Esophagus squamous epithelium (tissue), 5 donors: ENCODE measurements at regions not wholly inside any gene's neighbourhood (a gene's known extent, or its start where the extent isn't known, plus 50 kb on each side); places are given as distances from the start of the nearest gene placed in this dataset.

Source experiments
- DNase-seq: peaks from one replicate; lab custom pipeline; 2025; lab: John Stamatoyannopoulos, UW
- H3K27ac ChIP-seq, 4 donors: fragments of 200-600 bp; sonication (generic); one replicate each; pipeline ENCODE4 v1.5.1; 2016 to 2019; ENCODE audit warnings: mild to moderate bottlenecking in 1 of 4
- H3K27me3 ChIP-seq, 4 donors: fragments of 200-600 bp; sonication (generic); 1 replicate in 3 of 4; 2 replicates in 1 of 4; pipeline versions ENCODE4 v1.5.1 to v1.6.0; 2017 to 2021; ENCODE audit warnings: antibody characterized with exemption in 1 of 4
- H3K36me3 ChIP-seq, 3 donors: fragments of 200-600 bp; sonication (generic); one replicate each; pipeline ENCODE4 v1.5.1; 2016 to 2019
- H3K4me1 ChIP-seq, 3 donors: fragments of 200-600 bp; sonication (generic); one replicate each; pipeline ENCODE4 v1.5.1; 2017 to 2019
- H3K4me3 ChIP-seq, 4 donors: fragments of 200-600 bp; sonication (generic); 1 replicate in 3 of 4; 2 replicates in 1 of 4; pipeline ENCODE4 v1.5.1; 2016 to 2019; ENCODE audit warnings: mild to moderate bottlenecking in 2 of 4, moderate library complexity in 1 of 4
- H3K9me3 ChIP-seq, 3 donors: fragments of 200-600 bp; sonication (generic); one replicate each; pipeline ENCODE4 v1.5.1; 2016 to 2019
- CTCF ChIP-seq, 6 experiments: fragments of 450-650 bp in 4 of 6; fragments of 200-600 bp in 2 of 6; sonication (generic) in 2 of 6; IDR thresholded peaks; one replicate each; pipeline ENCODE4 v1.5.1; 2016 to 2019; ENCODE audit warnings: antibody characterized with exemption in 6 of 6, mild to moderate bottlenecking in 4 of 6, moderate library complexity in 4 of 6
- POLR2A ChIP-seq, 4 donors: fragments of 450-650 bp; IDR thresholded peaks; one replicate each; pipeline ENCODE4 v1.6.1; 2017; ENCODE audit warnings: antibody characterized with exemption in 4 of 4, mild to moderate bottlenecking in 4 of 4, moderate library complexity in 3 of 4
- WGBS, 2 donors: methylation state at CpG; one replicate each; pipeline ENCODE4 v1.1.5; 2018; 5-methylcytosine and 5-hydroxymethylcytosine counted together
- intact Hi-C: fragments of 100-400 bp; cut with DNase I; formaldehyde crosslinking; loops from one replicate; pipeline ENCODE4 v1.15.0; 2022
- donor health status: DM: yes; HTN: yes; CAD: no.

- intact Hi-C loops: no loop called here
- Histone ChIP-seq H3K36me3 (no peaks in the 10 kb centered on the region), H3K27me3 (no peaks in the 10 kb centered on the region), H3K4me1 (no peaks in the 10 kb centered on the region), H3K27ac (no peak overlapping the region), H3K4me3 (no peak overlapping the region), H3K9me3 (peaks cover 0 to 12% (median 0%) of the 10 kb centered on the region in 3 donors)
- 73 to 88% methylated on average over 1 of the region's 1 CpG for WGBS, 2 donors
- no peak for DNase-seq
- TF ChIP-seq CTCF (IDR thresholded peaks at IDR 0.05) (no peak), POLR2A (IDR thresholded peaks at IDR 0.05) (no peak)
Observed at GRCh38 chr1:73331726-73332125, 866.2 kb downstream of the LRRIQ3 start.

GRCh38 chr1:73327998-73328397 is 870.0 kb downstream of the LRRIQ3 start:
- Histone ChIP-seq H3K27ac (no peak overlapping the region), H3K4me3 (no peak overlapping the region), H3K27me3 (no peaks in the 10 kb centered on the region), H3K4me1 (no peaks in the 10 kb centered on the region), H3K36me3 (no peaks in the 10 kb centered on the region), H3K9me3 (peaks cover 0 to 12% (median 0%) of the 10 kb centered on the region in 3 donors)
- TF ChIP-seq CTCF (IDR thresholded peaks at IDR 0.05) (no peak), POLR2A (IDR thresholded peaks at IDR 0.05) (no peak)
- no peak for DNase-seq
- intact Hi-C loops: no loop called here
- WGBS, 2 donors: 80 to 100% methylated on average over 1 of the region's 3 CpGs

DNA sequence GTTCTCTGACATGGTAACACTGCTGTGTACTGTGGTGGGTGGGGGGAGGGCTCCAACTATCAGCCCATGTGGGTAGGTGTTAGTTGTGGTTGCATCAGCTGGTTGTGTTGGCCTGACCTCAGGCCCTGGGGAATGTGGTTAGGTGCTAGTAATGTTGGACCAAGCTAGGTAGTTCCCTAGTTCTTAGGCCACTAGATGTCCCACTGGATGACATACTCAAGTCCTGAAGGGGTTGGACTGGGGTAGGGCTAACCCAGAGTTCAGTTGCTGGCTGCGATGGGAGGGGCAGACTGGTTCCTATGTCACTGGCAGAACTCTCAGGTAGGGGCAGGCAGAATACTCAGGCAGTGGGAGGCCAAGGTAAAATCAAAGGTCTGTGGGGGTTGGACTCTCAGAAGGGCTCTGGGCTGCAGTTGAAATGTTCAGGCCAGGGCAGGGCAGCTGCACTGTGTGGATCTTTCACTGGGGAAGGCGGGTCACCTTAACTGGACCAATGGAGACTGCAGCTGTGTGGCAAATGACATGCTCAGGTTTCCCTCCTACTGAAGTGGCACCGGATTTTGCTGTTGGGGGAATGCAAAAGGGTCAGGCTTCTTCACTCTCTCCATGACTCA is 870.7 kb downstream of the LRRIQ3 start:
- TF ChIP-seq POLR2A (IDR thresholded peaks at IDR 0.05) (no peak), CTCF (IDR thresholded peaks at IDR 0.05) (no peak)
- DNase-seq: no peak
- Histone ChIP-seq H3K9me3 (peaks cover 0 to 12% (median 0%) of the 10 kb centered on the region in 3 donors), H3K27me3 (no peaks in the 10 kb centered on the region), H3K36me3 (no peaks in the 10 kb centered on the region), H3K4me1 (no peaks in the 10 kb centered on the region), H3K27ac (no peak overlapping the region), H3K4me3 (no peak overlapping the region)
- 66 to 90% methylated on average over 2 of the region's 3 CpGs for WGBS, 2 donors
- intact Hi-C loops: no loop called here

GRCh38 chr1:73326663-73327062 is 871.3 kb downstream of the LRRIQ3 start:
- H3K4me3 ChIP-seq: no peak overlapping the region
- WGBS, 2 donors: 65 to 74% methylated on average over 3 of the region's 5 CpGs
- DNase-seq: no peak
- no peaks in the 10 kb centered on the region for H3K27me3 ChIP-seq
- TF ChIP-seq CTCF (IDR thresholded peaks at IDR 0.05) (no peak), POLR2A (IDR thresholded peaks at IDR 0.05) (no peak)
- no peaks in the 10 kb centered on the region for H3K36me3 ChIP-seq
- no peaks in the 10 kb centered on the region for H3K4me1 ChIP-seq
- H3K9me3 ChIP-seq: peaks cover 0 to 7% (median 0%) of the 10 kb centered on the region in 3 donors
- H3K27ac ChIP-seq: no peak overlapping the region
- intact Hi-C loops: no loop called here

GRCh38 chr1:73310797-73311381 is 887.1 kb downstream of the LRRIQ3 start:
- H3K27ac ChIP-seq: no peak overlapping the region
- intact Hi-C loops: no loop called here
- no peaks in the 10 kb centered on the region for H3K4me1 ChIP-seq
- DNase-seq: no peak
- 65 to 82% methylated on average over 4 of the region's 4 CpGs for WGBS, 2 donors
- no peak overlapping the region for H3K4me3 ChIP-seq
- no peaks in the 10 kb centered on the region for H3K27me3 ChIP-seq
- no peaks in the 10 kb centered on the region for H3K36me3 ChIP-seq
- H3K9me3 ChIP-seq: no peaks in the 10 kb centered on the region
- TF ChIP-seq POLR2A (IDR thresholded peaks at IDR 0.05) (no peak), CTCF (IDR thresholded peaks at IDR 0.05) (no peak)
